SK-N-MC (cell line): ENCODE measurements at regions not wholly inside any gene's neighbourhood (a gene's known extent, or its start where the extent isn't known, plus 50 kb on each side); places are given as distances from the start of the nearest gene placed in this dataset.

ENCODE experiments used
- EZH2 ChIP-seq: fragments of 200-600 bp; sonication (generic); IDR thresholded peaks from one replicate; pipeline ENCODE4 v1.6.1; 2017; ENCODE audit warnings: antibody characterized with exemption
- POLR2AphosphoS5 ChIP-seq: IDR thresholded peaks from 2 replicates; pipeline ENCODE4 v1.6.1; 2012; ENCODE audit warnings: mild to moderate bottlenecking, low read depth, low read length, borderline replicate concordance

GRCh38 chr18:75912829-75913228 lies 485.3 kb upstream of the SMIM21 start:
- TF ChIP-seq POLR2AphosphoS5 = no peak
- no peak for TF ChIP-seq EZH2
